CD4-positive, alpha-beta T cell treated with Interleukin-1 beta for 1 hour (primary cell): ENCODE measurements at regions not wholly inside any gene's neighbourhood (a gene's known extent, or its start where the extent isn't known, plus 50 kb on each side); places are given as distances from the start of the nearest gene placed in this dataset.

ENCODE experiments used
- DNase-seq, 2 donors: peaks; one replicate each; pipeline ENCODE4 v3.0.0-alpha.2; 2020 to 2022

- DNase-seq, result no peak
Observed at GRCh38 chr11:97201743-97202612, 812.2 kb downstream of the JRKL start.

DNA sequence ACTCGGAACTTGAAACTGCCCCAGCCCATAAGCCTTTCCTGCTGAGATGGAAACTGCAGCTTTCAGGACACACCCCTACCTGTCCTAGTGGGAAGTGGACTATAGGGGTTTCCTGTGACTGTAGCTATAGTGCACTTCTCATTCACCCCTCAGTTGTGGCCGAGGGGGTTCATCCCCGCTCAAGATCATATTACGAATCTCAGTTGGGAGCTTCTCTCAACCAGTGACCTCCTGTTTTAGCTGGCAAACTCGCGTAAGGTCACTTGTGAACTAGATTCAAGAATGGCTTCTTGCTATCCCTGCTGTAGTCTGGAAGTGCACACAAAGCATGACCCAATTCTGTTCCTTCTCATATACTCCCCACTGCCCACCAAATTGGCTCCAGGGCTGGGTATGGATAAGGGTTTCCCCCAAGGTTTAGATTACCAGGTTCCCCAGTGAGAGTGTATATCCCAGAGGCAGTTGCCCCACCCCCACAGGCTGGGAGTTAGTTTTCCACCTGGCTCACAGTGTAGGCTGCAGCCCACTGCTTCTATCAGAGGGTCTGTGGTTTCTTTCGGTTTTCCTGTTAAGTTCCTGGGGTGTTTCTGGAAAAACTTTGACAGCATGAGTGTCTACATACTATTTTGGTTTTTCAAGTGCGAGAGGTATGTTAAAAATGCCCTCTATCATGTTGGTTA, 812.9 kb downstream of the JRKL start:
- no peak for DNase-seq

DNA sequence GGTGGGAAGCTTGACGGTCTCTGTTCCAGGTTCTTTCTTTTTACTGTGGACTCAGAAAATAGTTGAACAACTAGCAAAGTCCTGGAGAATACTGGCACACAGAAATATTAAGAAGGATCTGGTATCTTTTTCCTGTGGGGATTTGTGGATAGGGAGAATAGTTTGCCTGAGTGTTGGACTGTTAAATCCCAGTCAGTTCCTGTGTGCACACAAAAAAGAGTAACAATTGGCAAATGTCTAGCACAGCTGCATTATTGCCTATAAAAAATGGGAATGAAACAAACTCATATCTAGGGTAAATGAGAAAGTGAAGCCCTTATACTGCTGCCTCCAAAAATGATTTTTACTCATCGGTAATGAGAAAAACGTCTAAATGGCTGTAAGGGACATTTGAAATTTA, 828.2 kb downstream of the JRKL start:
- no peak for DNase-seq

GRCh38 chr11:97223647-97224046, 833.8 kb downstream of the JRKL start:
- DNase-seq, result no peak

DNA sequence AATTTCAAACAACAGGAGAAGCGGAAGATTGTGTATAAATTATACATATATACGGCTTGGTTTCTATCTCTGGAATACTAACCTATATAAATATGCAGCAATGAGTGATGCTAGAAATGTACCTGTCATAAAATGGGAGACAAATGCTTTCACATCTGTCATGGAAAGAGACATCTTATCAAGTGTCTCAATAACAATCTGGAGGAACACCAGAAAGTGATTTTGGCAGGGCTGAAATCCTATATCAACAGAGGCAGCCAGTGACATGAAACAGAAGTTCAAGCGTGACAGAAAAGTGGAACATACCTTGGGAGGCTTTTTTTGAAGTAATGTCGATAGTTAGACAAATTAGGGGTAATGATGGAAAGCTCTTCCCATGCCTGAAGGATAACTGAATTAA, 834.6 kb downstream of the JRKL start:
- DNase-seq, result no peak

DNA sequence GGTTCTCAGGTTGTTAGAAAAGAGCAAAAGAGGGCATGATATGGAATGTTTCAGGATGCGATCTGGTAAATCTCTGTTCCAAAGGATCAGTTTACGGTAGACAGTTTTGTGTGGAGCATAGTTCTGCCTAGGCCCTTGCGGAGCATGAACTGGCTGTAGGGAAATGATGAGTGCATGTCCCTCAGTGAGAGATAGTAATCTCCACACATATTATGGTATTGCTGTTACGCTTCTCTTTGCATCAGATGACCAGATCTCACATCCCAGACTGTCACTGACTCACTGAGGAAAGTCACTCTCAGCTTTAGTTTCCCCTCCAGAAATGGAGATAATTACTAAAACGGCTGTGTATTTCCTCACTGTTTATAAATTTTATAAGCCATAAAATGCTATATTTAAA, 836.0 kb downstream of the JRKL start:
- DNase-seq, result no peak

GRCh38 chr11:97229936-97230335, 840.1 kb downstream of the JRKL start:
- no peak for DNase-seq

DNA sequence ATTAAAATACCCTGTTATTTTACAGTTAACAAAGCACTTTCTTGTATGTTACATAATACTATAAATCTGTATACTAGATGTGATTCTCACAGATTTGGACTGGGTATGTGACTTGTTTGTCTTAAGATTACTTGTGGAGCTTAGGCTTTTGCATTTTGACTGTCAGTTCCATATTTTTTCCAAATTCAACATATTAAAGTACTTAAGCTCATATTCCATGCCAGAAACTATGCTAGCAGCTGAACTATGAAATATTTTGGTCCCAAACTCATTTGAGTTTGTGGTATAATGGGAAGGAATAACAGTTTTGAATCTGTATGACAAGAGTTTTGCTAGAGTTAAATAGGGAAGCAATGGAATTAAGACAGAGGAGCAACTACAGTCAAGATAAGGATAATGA, 841.4 kb downstream of the JRKL start:
- DNase-seq, result no peak

DNA sequence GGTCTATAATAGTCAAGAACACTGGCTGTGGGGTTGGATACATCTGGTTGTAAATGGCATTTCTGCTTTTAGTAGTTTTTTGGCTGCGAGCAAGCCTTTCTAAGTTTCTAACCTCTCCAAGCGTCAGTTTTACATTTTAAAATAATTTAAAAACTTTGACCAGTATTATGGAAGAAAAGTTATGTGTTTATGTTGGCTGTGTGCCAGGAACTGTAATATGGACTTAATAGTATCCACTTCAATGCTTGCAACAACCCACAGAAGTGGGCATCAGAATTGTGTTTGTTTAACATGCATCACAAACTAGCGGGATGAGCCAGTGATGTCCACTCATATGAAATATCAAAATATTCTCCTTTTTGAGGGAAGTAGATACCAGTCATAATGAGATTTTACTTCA, 844.2 kb downstream of the JRKL start:
- DNase-seq, result no peak

DNA sequence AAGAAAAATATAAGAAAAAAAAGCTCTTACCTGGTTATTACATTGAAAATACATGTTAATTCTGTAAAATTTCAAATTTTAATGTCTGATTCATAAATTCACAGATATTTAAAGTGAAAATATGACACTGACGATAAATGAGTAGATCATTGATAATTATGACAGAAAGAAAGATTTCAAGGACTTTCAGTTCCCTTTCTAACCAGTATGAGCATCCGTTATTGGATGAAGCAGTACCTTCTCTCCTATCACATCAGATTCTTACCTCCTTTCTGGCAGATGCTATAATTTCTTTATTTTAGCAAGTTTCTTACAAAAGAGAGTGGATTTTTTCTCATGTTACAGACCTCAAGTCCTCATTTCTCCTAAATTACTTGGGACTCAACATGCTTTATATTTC, 847.3 kb downstream of the JRKL start:
- no peak for DNase-seq

- DNase-seq, result no peak
Observed at GRCh38 chr11:97247601-97248000, 857.8 kb downstream of the JRKL start.

- no peak for DNase-seq
Observed at GRCh38 chr11:97254790-97255189, 865.0 kb downstream of the JRKL start.

- no peak for DNase-seq
Observed at GRCh38 chr11:97259434-97259833, 869.6 kb downstream of the JRKL start.

DNA sequence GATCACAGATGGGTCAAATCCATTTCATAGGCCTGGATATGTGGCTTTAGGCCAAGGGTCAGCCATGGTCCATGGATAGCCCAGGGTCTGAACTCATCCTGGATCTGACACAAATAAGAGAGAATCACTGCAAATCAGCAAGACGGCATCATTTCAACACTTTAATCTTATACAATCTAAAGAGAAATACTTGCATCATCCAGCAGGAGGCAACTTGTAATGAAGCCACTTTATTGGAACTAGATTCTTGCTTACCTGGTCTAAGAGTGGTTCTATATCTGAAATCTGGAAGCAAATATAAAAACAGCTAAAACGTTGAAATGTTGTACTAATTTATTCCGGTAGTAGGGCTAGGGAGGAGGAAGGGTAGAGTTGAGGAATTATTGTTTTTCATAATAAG, 870.1 kb downstream of the JRKL start:
- DNase-seq, result no peak

DNA sequence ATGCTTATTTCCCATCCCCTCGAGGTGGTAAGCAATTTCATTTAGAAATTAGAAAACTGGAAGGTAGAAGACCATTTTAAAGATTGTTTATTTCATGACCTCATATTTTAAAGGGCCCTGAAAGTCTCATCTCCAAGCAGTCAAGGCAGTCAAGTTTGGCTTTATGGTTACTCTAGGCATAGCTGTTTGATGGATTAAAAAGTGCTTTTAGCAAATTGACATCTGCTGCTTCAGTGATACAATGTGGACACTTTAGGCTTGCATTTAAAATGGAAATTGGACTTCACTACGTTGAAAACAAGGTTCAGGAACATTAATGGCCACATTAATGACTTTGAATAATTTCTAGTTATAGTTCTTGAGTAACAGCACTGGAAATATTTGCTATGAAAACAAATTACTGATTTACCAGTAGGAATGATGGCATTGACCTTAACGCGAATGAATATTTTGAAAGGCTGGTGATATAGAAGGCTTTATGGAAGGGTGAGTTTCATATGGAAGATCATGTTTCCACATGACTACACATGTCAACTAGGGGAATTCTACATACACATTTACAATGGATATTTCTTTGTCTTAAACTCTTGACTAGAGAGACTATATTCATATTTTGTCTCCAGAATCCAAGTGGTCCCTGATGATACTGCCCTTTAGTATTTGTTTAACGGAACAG, 873.5 kb downstream of the JRKL start:
- no peak for DNase-seq

GRCh38 chr11:97269527-97269926, 879.7 kb downstream of the JRKL start:
- DNase-seq, result no peak

DNA sequence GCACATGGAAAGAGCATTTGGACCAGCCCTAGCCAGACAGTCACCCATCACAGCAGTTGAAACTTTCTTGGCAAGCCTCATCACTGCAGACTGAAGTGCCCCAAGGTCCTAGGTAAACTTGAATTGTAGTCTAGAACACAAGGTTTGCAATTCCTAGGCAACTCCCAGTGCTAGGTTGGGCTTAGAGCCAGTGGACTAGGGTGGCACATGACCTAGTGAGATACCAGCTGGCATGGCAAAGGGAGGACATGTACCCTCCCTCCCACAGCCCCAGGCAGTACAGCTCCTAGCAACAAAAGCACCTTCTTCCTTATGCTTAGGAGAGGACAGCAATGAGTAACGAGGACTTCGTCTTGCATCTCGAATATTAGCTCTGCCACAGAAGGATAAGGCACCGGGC, 889.5 kb downstream of the JRKL start:
- DNase-seq, result no peak

GRCh38 chr11:97280347-97280746, 890.5 kb downstream of the JRKL start:
- DNase-seq, result no peak

- DNase-seq, result no peak
Observed at GRCh38 chr11:97289823-97290222, 900.0 kb downstream of the JRKL start.

DNA sequence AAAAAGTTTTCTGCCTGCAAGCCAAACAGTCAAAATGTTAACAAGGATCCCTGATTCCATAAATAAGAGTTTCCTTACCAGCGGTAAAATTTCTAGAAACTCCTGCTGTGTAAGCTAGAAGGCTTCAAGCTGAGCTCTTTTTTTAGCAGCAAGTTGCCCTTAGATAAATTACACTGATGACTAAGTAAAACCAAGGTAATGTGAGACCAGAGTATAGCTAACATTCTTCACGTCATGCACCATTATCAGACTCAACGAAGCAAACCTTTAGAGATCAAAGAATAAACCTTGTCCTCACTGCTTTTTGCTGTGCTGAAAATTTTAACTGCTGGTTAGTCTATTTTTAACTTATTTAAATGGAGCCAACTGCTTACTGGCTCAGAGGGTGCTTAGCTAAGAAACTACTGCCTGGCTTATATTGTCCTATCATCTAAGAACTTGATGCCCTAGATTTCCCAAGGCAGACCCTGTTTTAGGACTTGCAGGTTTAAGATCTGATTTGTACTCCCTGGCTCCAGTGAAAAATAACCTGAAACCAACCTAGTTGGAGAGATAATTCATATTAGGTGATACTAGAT, 900.7 kb downstream of the JRKL start:
- DNase-seq, result no peak

DNA sequence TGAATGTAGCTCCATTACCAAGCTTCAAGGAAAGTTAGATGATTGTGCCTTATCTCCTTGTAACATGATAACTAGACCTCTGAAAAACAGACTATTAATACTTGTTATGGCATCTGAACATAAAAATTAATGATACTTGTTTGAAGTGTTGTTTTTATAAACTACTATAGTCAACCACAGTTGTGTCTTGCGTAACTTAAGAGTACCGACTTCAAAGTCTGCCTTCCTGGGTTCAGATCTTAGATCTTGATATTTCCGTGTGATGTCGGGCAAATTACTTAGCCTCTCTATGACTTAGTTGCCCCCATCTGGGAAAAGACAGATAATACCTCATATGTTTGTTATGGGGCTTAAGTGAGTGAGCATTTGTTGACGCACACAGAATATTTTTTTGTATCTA, 906.5 kb downstream of the JRKL start:
- no peak for DNase-seq

DNA sequence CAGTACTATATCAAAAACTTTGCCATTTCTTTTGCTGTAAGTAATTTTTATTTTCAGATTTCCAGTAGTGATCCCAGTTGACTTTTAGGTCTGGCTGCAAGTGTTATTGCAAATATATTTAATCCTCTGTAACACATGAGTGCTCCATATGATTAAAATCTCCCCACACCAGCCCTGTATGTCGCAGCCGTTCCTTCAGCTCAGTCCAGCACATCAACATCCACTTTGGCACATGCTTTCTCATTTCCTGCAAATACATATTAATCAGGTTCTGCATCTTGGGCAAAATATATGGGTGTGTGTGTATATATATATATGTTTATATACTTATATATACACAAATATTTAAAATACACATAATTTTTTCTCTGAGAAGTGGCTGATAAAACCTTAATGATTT, 919.5 kb downstream of the JRKL start:
- DNase-seq, result no peak

DNA sequence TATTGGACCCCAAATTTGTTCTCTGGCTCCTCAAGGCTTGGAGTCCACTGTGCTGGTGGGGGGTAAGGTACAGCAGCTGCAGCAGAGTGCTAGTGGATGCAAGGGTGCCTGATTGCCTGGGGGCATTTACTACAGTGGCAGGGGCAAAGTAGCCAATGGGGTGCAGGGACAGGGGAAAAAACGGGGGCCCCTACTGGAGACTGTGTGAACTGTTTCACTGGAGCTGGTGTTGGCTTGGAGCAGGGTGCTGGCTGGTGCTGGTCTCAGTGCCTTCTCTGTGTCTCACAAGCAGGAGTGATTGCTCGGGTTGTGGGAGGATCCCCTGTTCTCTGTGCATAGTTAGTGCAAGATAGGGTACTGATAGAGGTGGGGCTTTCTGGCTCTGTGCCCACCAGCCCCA, 935.9 kb downstream of the JRKL start:
- no peak for DNase-seq

GRCh38 chr11:97332271-97332670, 942.5 kb downstream of the JRKL start:
- no peak for DNase-seq
